ENCODE measurements at regions not wholly inside any gene's neighbourhood (a gene's known extent, or its start where the extent isn't known, plus 50 kb on each side); places are given as distances from the start of the nearest gene placed in this dataset.

DNA sequence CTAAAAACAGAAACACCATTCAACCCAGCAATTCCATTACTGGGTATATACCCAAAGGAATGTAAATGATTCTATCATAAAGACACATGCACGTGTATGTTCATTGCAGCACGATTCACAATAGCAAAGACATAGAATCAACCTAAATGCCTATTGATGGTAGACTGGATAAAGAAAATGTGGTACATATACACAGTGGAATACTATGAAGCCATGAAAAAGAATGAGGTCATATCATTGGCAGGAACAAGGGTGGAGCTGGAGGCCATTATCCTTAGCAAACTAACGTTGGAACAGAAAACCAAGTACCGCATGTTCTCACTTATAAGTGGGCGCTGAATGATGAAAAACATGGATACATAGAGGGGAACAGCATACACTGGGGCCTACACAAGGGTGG is 77.2 kb upstream of the MYOCD start:
- DNase-seq (ENCODE audit: low read depth in 3 of 3), result no peak

DNA sequence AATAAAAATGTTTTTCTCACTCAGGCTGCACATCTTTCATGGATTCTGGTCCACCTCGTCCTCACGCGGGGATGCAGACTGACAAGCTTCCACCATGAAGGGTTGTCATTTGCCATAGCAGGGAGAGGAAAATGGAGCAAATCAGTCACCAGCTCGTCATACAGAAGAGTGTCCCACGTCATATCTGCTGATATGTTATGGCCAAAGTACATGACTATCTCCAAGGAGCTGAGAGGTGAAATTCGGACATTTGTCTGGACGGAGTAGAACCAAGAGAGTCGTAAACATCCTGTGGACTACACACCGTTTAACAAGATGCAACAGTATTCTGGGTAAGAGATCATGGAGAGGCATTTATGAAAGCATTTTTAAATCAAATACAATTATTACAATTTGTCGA is 75.3 kb upstream of the MYOCD start:
- no peak for DNase-seq (ENCODE audit: low read depth in 3 of 3)

DNA sequence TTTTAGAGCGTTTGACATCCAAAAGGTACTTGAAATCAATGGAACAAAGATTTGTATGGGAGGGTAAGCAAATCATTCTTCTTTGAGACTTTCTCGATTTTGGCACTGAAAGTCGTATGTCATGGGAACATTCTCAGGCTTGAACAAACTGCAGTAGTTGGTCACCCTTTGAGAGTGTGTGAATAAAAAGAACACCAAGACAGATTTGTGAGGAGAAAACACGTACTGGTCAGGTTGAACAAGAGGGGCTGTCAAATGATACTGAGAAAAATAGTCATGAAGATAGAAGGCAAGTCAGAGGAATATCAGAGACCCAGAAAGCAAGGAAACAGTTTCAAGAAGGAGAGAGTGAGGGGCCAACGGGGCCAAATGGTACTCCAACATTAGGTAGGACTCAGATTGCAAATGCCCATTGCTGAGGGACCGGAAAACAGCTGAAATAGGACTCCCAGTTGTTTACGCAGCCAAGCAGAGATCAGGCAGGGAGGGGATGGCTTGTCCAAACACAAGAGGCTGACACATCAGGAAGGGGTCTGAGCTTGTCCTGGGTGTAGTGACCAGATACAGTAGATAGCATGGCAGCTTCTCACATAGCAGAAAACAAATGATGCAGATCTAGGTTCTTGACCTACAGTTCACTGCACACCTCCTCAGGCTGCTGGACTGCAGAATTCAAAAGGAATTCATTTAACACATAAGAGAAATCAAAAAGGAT is 74.5 kb upstream of the MYOCD start:
- DNase-seq (ENCODE audit: low read depth in 3 of 3), result no peak

DNA sequence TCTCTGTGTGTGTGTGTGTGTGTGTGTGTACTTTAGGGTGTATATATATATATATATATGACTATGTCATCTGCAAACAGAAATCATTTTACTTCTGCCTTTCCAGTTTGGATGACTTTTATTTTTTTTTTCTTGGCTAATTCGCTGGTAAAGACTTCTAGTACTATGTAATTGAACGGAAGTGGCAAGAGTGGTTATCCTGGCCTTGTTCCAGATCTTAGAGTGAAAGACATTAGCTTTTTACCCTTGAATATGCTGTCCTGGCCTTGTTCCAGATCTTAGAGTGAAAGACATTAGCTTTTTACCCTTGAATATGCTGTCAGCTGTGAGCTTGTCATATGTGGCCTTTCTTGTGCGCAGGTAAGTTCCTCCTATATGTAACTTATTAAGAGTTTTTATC is 72.7 kb upstream of the MYOCD start:
- no peak for DNase-seq (ENCODE audit: low read depth in 3 of 3)

DNA sequence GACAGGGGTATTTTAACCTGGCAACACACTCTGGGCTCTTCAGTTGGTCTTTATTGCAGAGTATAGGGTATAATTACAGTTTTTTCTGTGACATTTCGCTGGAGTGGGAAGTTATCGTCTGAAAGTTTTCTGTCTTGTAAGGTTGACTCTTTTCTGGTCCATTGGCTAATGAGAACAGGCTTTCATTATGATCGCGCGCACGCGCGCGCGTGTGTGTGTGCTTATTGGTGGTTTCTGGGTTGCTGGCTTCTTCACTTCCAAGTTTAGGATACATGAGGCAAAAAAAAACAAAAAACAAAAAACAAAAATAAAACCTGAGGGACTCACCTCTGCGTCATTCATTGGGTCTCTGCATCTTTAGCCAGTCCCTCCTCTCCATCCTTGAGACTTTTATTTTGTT is 68.7 kb upstream of the MYOCD start:
- DNase-seq (ENCODE audit: low read depth in 3 of 3), result no peak

DNA sequence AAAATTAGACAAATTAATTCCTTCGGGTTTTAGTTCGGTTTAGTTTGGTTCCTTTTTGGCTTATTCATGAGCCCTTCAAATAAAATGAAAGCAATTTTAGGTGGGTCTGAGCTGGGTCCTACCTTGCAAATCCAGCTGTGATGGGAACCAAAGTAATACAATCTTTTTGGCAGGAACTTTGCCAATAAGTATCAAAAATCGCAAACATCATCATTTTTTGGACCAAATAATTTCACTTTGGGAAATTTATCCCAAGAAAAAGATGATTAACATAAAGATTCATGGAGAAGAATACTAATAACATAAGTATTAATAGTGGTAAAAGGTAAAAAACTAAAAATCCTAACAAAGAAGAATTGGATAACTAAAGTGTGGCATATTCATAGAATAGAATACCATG is 67.8 kb upstream of the MYOCD start:
- no peak for DNase-seq (ENCODE audit: low read depth in 3 of 3)

DNA sequence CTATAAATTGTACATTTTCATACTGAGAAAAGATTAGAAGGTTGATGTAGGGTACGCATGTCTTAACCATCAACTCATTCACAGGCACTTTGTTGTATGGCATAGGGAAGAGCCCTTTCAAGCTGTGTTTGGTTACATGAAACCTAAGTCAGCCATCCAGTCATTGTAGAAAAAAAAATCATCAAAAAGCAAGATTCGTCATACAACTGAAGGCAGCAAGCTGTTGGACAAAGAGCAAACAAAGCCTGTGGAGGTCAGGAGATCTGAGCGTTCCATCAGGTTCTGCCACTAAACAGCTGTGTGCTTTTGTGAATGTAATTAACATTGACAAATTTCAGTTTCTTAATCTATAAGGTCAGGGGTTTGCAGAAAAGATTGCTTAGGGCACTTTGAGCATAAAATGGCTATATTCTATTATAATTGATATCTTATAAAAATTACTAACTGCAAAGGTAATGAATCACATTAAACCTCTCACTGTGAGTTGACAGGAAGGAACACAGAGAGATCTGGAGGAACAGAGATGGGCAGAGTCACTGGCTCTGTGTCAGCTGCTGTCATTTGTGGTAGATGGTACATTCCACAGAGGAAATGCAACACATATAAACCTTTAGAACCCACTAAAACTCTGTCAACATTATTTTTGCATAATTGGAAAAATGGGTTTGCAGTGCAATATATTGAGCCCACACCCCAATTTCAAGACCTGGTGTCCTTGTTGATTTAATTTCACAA is 66.3 kb upstream of the MYOCD start:
- no peak for DNase-seq (ENCODE audit: low read depth in 3 of 3)

DNA sequence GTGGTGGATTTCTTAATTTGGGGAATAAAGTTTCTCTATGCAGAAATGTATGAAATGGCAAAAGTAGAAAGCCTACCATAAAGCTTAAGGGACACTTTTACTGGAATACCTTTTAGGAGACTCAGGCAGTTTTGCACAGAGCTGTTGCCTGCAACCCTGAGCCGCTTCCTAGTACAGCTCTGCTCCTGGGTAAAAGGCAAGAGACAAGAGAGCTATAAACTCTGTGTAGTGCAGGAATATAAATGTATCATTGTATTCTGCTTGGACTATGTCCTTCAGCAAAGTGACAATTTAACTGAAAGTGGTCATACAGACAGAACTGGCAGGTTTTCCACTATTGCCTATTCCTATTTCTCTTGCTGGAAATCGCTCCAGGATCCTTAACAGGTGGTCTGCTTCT is 65.3 kb upstream of the MYOCD start:
- no peak for DNase-seq (ENCODE audit: low read depth in 3 of 3)

DNA sequence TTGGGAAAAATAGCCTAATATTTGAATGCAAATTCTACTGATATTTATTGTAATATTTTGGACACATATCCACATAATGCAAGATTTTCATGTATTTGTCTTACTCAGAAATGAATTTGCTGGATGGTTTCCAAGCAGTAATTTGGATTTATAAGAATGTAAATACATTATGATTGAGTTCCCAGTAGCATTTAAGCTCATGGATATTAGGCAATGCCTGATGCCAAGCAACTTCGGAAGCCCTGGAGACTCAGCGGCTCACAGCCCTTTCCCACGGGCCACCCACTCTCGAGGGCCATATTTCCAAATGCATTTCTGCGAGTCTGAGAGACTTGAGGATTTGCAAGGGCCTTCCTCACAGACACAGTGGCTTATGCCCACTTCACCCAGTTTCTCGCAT is 62.1 kb upstream of the MYOCD start:
- DNase-seq (ENCODE audit: low read depth in 3 of 3), result no peak

DNA sequence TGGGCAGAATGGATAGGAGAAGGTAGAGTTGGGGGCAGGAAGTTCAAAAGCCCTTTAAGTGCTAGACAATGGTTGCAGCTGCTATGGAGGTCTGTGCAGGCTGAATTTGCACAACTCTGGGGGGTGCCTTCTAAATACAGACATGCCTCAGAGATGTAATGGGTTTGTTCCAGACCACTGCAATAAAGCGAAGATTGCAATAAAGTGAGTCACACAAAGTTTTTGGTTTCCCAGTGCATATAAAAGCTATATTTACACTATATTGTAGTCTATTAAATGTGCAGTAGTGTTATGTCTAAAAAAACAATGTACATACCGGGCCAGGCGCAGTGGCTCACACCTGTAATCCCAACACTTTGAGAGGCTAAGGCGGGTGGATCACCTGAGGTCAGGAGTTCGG is 60.5 kb upstream of the MYOCD start:
- no peak for DNase-seq (ENCODE audit: low read depth in 3 of 3)

DNA sequence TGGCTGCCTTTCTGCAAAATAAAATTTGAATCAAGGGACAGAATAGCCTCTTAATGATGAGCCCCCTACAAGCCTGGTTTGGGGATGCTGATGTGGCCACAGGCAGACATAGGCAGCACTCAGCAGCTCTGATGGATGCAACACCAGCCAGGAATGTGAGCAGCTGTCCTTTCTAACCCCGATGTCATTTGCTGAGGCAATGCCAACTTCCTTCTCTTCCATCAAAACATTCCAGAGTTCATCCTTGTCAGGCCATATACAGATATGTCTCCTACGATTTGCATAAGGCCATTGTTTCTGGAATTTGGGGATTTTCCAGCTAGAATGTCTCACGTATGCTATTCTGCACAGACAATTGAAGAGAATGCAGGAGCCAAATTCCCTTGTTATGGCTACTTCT is 52.1 kb upstream of the MYOCD start:
- DNase-seq (ENCODE audit: low read depth in 3 of 3), result no peak
